Astrocyte (in vitro differentiated cells and primary cell): ENCODE measurements at regions not wholly inside any gene's neighbourhood (a gene's known extent, or its start where the extent isn't known, plus 50 kb on each side); places are given as distances from the start of the nearest gene placed in this dataset.

Source experiments
- EZH2 ChIP-seq: IDR thresholded peaks from 2 replicates; pipeline ENCODE4 v1.6.1; 2012; ENCODE audit warnings: mild to moderate bottlenecking, low read length, inconsistent platforms; ENCODE audit not compliant: insufficient read depth
- TF ChIP-seq, protein P1 (sequence below): IDR thresholded peaks from 2 replicates; pipeline ENCODE4 v1.5.1; 2011; ENCODE audit warnings: low read depth, mild to moderate bottlenecking, inconsistent platforms, low read length, moderate library complexity; ENCODE audit not compliant: insufficient read depth

DNA sequence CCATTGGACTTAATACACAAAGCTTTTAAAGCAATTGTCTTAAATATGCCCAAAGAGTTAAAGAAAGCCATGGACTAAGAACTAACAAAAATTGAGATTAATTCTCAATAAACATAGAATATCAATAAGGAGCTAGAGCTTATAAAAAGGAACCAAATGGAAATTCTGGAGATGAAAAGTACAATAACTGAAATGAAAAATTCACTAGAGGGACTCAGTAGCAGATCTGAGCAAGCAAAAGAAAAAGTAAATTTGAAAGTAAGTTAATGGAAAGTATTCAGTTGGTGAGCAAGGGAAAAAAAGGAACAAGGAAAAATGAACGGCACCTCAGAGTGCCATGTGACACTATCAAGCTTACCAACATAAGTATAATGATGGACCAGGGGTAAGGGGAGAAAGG is 209.8 kb downstream of the FZD1 start:
- TF ChIP-seq, protein P1, sequence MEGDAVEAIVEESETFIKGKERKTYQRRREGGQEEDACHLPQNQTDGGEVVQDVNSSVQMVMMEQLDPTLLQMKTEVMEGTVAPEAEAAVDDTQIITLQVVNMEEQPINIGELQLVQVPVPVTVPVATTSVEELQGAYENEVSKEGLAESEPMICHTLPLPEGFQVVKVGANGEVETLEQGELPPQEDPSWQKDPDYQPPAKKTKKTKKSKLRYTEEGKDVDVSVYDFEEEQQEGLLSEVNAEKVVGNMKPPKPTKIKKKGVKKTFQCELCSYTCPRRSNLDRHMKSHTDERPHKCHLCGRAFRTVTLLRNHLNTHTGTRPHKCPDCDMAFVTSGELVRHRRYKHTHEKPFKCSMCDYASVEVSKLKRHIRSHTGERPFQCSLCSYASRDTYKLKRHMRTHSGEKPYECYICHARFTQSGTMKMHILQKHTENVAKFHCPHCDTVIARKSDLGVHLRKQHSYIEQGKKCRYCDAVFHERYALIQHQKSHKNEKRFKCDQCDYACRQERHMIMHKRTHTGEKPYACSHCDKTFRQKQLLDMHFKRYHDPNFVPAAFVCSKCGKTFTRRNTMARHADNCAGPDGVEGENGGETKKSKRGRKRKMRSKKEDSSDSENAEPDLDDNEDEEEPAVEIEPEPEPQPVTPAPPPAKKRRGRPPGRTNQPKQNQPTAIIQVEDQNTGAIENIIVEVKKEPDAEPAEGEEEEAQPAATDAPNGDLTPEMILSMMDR = no peak
- no peak for TF ChIP-seq EZH2
